ENCODE measurements at regions not wholly inside any gene's neighbourhood (a gene's known extent, or its start where the extent isn't known, plus 50 kb on each side); places are given as distances from the start of the nearest gene placed in this dataset.

DNA sequence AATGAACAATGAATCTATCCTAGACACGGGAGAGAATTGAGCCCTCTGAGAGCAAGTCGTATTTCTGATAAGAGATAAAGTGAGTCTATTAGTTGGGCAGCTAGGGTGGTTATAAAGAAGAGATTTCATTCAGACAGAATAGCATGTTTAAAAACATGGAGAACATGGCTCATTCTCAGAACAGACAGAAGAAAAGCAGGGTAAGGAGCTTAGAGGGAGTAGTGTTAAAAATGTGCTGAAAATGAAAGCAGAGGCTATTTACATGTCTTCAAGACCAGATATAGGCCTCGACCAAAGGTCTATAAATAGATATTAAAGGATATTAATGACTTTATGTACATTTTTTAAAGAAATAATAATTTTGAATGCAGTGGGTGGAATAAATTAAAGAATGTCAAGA, 149.5 kb downstream of the SLITRK1 start:
- TF ChIP-seq CTCF (IDR thresholded peaks at IDR 0.05; ENCODE audit: low read depth, low read length, missing input control) (no peak), MAX (IDR thresholded peaks at IDR 0.05) (no peak), TAF1 (conservative IDR thresholded peaks at IDR 0.05) (no peak), YY1 (IDR thresholded peaks at IDR 0.05) (no peak), JUND (IDR thresholded peaks at IDR 0.05) (no peak), ATF3 (IDR thresholded peaks at IDR 0.05) (no peak), GABPA (IDR thresholded peaks at IDR 0.05 in 1 of 2, conservative IDR thresholded peaks at IDR 0.05 in 1 of 2) (no peak)
- TF ChIP-seq, protein P1, sequence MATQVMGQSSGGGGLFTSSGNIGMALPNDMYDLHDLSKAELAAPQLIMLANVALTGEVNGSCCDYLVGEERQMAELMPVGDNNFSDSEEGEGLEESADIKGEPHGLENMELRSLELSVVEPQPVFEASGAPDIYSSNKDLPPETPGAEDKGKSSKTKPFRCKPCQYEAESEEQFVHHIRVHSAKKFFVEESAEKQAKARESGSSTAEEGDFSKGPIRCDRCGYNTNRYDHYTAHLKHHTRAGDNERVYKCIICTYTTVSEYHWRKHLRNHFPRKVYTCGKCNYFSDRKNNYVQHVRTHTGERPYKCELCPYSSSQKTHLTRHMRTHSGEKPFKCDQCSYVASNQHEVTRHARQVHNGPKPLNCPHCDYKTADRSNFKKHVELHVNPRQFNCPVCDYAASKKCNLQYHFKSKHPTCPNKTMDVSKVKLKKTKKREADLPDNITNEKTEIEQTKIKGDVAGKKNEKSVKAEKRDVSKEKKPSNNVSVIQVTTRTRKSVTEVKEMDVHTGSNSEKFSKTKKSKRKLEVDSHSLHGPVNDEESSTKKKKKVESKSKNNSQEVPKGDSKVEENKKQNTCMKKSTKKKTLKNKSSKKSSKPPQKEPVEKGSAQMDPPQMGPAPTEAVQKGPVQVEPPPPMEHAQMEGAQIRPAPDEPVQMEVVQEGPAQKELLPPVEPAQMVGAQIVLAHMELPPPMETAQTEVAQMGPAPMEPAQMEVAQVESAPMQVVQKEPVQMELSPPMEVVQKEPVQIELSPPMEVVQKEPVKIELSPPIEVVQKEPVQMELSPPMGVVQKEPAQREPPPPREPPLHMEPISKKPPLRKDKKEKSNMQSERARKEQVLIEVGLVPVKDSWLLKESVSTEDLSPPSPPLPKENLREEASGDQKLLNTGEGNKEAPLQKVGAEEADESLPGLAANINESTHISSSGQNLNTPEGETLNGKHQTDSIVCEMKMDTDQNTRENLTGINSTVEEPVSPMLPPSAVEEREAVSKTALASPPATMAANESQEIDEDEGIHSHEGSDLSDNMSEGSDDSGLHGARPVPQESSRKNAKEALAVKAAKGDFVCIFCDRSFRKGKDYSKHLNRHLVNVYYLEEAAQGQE (IDR thresholded peaks at IDR 0.05), result no peak
